Astrocyte (in vitro differentiated cells and primary cell): ENCODE measurements at regions not wholly inside any gene's neighbourhood (a gene's known extent, or its start where the extent isn't known, plus 50 kb on each side); places are given as distances from the start of the nearest gene placed in this dataset.
"Not testable (repeated sequence)": the region's sequence is repeated elsewhere in the genome, so short reads cannot be mapped to it uniquely, and the experiment has no call there.

Experiments
- DNase-seq: peaks from one replicate; pipeline ENCODE4 v3.0.0-alpha.2; 2010; ENCODE audit warnings: low read depth
- FAIRE-seq: peaks from 2 replicates; lab custom pipeline; 2011; peaks lifted over from hg19 to GRCh38; lab: Jason Lieb, UNC
- H2AFZ ChIP-seq: 2 replicates; pipeline ENCODE4 v1.6.0; 2012; ENCODE audit warnings: low read depth, low read length, inconsistent platforms
- H3K27ac ChIP-seq: 2 replicates; pipeline ENCODE4 v1.5.1; 2011; ENCODE audit warnings: low read depth, low read length, inconsistent platforms
- H3K27me3 ChIP-seq: 2 replicates; pipeline ENCODE4 v1.6.0; 2011; ENCODE audit warnings: low read length, inconsistent platforms; ENCODE audit not compliant: insufficient read depth
- H3K36me3 ChIP-seq: 2 replicates; pipeline ENCODE4 v1.5.1; 2011; ENCODE audit warnings: low read length, inconsistent platforms; ENCODE audit not compliant: insufficient read depth
- H3K4me1 ChIP-seq: 2 replicates; pipeline ENCODE4 v1.5.1; 2011; ENCODE audit warnings: low read length, inconsistent platforms; ENCODE audit not compliant: insufficient read depth
- H3K4me2 ChIP-seq: 2 replicates; pipeline ENCODE4 v1.6.0; 2012; ENCODE audit warnings: low read length, inconsistent platforms
- H3K4me3 ChIP-seq: 2 replicates; pipeline ENCODE4 v1.5.1; 2011; ENCODE audit warnings: low read depth, mild to moderate bottlenecking, low read length, inconsistent platforms; ENCODE audit not compliant: insufficient read depth
- H3K79me2 ChIP-seq: 2 replicates; pipeline ENCODE4 v1.6.0; 2012; ENCODE audit warnings: mild to moderate bottlenecking, low read length, inconsistent platforms; ENCODE audit not compliant: insufficient read depth
- H3K9ac ChIP-seq: 2 replicates; pipeline ENCODE4 v1.6.0; 2012; ENCODE audit warnings: mild to moderate bottlenecking, low read length, inconsistent platforms
- H3K9me3 ChIP-seq: 2 replicates; pipeline ENCODE4 v1.5.1; 2012; ENCODE audit warnings: low read depth, mild to moderate bottlenecking, low read length, inconsistent platforms; ENCODE audit not compliant: insufficient read depth
- H4K20me1 ChIP-seq: 2 replicates; pipeline ENCODE4 v1.6.0; 2012; ENCODE audit warnings: low read length, inconsistent platforms; ENCODE audit not compliant: insufficient read depth
- H3K27ac Mint-ChIP-seq: one replicate; pipeline ENCODE4 v1.8.0; 2021; ENCODE audit warnings: mild to moderate bottlenecking, mixed read lengths; ENCODE audit not compliant: unreplicated experiment
- H3K27me3 Mint-ChIP-seq: one replicate; pipeline ENCODE4 v1.8.0; 2021; ENCODE audit warnings: low read depth, mixed read lengths; ENCODE audit not compliant: unreplicated experiment
- H3K36me3 Mint-ChIP-seq: one replicate; pipeline ENCODE4 v1.8.0; 2021; ENCODE audit warnings: low read depth, mixed read lengths; ENCODE audit not compliant: unreplicated experiment
- H3K4me1 Mint-ChIP-seq: one replicate; pipeline ENCODE4 v1.8.0; 2021; ENCODE audit warnings: low read depth, mixed read lengths; ENCODE audit not compliant: unreplicated experiment
- H3K4me3 Mint-ChIP-seq: one replicate; pipeline ENCODE4 v1.8.0; 2021; ENCODE audit warnings: mild to moderate bottlenecking, moderate library complexity, mixed read lengths; ENCODE audit not compliant: unreplicated experiment
- H3K9me3 Mint-ChIP-seq: one replicate; pipeline ENCODE4 v1.8.0; 2021; ENCODE audit warnings: mild to moderate bottlenecking, mixed read lengths; ENCODE audit not compliant: unreplicated experiment
- EZH2 ChIP-seq: IDR thresholded peaks from 2 replicates; pipeline ENCODE4 v1.6.1; 2012; ENCODE audit warnings: mild to moderate bottlenecking, low read length, inconsistent platforms; ENCODE audit not compliant: insufficient read depth
- TF ChIP-seq, protein P1 (sequence below): IDR thresholded peaks from 2 replicates; pipeline ENCODE4 v1.5.1; 2011; ENCODE audit warnings: low read depth, mild to moderate bottlenecking, inconsistent platforms, low read length, moderate library complexity; ENCODE audit not compliant: insufficient read depth

GRCh38 chr11:81237139-81237538 lies 1496.5 kb downstream of the FAM181B start:
- no peaks in the 10 kb centered on the region for H3K27me3 Mint-ChIP-seq
- Histone ChIP-seq H3K27me3 (no peaks in the 10 kb centered on the region), H3K9me3 (no peaks in the 10 kb centered on the region), H2AFZ (no peak overlapping the region), H3K9ac (no peak overlapping the region), H3K36me3 (no peaks in the 10 kb centered on the region), H3K4me2 (no peak overlapping the region), H3K4me3 (no peak overlapping the region), H4K20me1 (no peaks in the 10 kb centered on the region), H3K4me1 (no peaks in the 10 kb centered on the region), H3K79me2 (no peaks in the 10 kb centered on the region), H3K27ac (no peak overlapping the region)
- DNase-seq (peak; percentile 6), FAIRE-seq (no peak)
- no peaks in the 10 kb centered on the region for H3K9me3 Mint-ChIP-seq
- no peak overlapping the region for H3K4me3 Mint-ChIP-seq
- no peaks in the 10 kb centered on the region for H3K4me1 Mint-ChIP-seq
- H3K36me3 Mint-ChIP-seq = no peaks in the 10 kb centered on the region
- no peak overlapping the region for H3K27ac Mint-ChIP-seq
- TF ChIP-seq, protein P1, sequence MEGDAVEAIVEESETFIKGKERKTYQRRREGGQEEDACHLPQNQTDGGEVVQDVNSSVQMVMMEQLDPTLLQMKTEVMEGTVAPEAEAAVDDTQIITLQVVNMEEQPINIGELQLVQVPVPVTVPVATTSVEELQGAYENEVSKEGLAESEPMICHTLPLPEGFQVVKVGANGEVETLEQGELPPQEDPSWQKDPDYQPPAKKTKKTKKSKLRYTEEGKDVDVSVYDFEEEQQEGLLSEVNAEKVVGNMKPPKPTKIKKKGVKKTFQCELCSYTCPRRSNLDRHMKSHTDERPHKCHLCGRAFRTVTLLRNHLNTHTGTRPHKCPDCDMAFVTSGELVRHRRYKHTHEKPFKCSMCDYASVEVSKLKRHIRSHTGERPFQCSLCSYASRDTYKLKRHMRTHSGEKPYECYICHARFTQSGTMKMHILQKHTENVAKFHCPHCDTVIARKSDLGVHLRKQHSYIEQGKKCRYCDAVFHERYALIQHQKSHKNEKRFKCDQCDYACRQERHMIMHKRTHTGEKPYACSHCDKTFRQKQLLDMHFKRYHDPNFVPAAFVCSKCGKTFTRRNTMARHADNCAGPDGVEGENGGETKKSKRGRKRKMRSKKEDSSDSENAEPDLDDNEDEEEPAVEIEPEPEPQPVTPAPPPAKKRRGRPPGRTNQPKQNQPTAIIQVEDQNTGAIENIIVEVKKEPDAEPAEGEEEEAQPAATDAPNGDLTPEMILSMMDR = peak; percentile 49
- no peak for TF ChIP-seq EZH2

DNA sequence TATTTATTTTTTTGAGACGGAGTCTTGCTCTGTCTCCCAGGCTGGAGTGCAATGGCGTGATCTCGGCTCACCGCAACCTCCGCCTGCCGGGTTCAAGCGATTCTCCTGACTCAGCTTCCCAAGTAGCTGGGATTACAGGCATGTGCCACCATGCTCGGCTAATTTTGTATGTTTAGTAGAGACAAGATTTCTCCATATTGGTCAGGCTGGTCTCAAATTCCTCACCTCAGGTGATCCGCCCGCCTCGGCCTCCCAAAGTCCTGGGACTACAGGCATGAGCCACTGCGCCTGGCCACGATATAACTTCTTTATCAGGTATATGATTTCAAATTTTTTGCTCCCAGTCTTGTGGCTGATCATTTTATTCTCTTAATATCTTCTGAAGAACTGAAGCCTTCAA lies 1506.3 kb downstream of the FAM181B start:
- not testable (repeated sequence) for H2AFZ ChIP-seq, H3K27me3 ChIP-seq, H3K9me3 Mint-ChIP-seq, H3K4me3 Mint-ChIP-seq, H3K27ac ChIP-seq, H3K27me3 Mint-ChIP-seq, H3K4me3 ChIP-seq, H4K20me1 ChIP-seq, H3K9me3 ChIP-seq, H3K4me2 ChIP-seq, H3K27ac Mint-ChIP-seq, H3K36me3 Mint-ChIP-seq, DNase-seq, H3K4me1 ChIP-seq, H3K4me1 Mint-ChIP-seq, H3K36me3 ChIP-seq, FAIRE-seq, H3K9ac ChIP-seq, H3K79me2 ChIP-seq

GRCh38 chr11:81224396-81224795 lies 1509.3 kb downstream of the FAM181B start:
- Mint-ChIP-seq H3K4me3 (no peak overlapping the region), H3K27me3 (no peaks in the 10 kb centered on the region), H3K4me1 (no peaks in the 10 kb centered on the region), H3K36me3 (no peaks in the 10 kb centered on the region), H3K9me3 (no peaks in the 10 kb centered on the region), H3K27ac (no peak overlapping the region)
- Histone ChIP-seq H3K4me1 (no peaks in the 10 kb centered on the region), H3K36me3 (no peaks in the 10 kb centered on the region), H3K27ac (no peak overlapping the region), H3K27me3 (no peaks in the 10 kb centered on the region), H3K9ac (no peak overlapping the region), H3K4me2 (no peak overlapping the region), H3K9me3 (no peaks in the 10 kb centered on the region), H2AFZ (no peak overlapping the region), H3K4me3 (no peak overlapping the region), H3K79me2 (no peaks in the 10 kb centered on the region), H4K20me1 (no peaks in the 10 kb centered on the region)
- no peak for TF ChIP-seq EZH2
- TF ChIP-seq, protein P1 = no peak
- FAIRE-seq (no peak), DNase-seq (no peak)
